ENCODE measurements at regions not wholly inside any gene's neighbourhood (a gene's known extent, or its start where the extent isn't known, plus 50 kb on each side); places are given as distances from the start of the nearest gene placed in this dataset.

GRCh38 chr12:92215358-92215757 lies 69.7 kb upstream of the BTG1 start:
- no peak for DNase-seq

DNA sequence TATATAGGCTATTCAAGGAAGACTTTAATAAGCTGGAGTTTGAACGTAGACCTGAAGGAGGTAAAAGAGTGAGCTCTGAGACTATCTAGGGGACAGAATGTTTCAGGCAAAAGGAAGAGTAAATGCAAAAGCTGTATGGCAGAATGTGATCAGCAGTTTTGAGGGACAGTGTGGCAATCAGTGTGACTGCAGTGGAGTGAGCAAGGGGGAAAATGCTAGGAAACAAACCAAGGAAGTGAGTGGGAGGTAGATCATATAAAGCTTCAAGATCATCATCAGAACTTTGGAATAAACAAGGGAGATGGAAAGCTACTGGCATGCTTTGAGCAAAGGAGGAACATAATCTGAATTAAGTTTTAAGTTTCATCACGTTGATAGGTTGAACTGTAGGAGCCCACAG lies 67.5 kb upstream of the BTG1 start:
- no peak for DNase-seq

- no peak for DNase-seq
Observed at GRCh38 chr12:92210071-92210470, 64.4 kb upstream of the BTG1 start.

DNA sequence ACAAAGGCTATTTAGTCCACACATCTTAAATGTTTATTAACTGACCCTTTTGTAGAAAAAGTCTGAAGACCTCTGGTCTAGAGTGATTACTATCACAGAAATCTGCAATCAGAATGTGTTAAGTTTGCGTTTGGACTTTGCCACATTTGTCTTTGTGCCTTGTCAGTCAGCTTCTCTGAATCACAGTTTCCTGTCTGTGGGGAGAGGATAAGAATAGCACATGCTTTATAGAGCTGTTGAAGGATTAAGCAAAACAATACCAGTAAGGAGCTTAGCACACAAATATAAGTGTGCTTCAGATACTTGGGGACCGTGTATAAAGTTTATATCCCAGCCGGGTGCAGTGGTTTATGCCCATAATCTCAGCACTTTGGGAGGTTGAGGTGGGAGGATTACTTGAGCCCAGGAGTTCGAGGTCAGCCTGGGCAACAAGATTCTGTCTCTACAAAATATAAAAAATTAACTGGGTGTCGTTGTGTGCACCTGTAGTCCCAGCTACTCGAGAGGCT lies 63.0 kb upstream of the BTG1 start:
- peak; percentile 62 for DNase-seq

DNA sequence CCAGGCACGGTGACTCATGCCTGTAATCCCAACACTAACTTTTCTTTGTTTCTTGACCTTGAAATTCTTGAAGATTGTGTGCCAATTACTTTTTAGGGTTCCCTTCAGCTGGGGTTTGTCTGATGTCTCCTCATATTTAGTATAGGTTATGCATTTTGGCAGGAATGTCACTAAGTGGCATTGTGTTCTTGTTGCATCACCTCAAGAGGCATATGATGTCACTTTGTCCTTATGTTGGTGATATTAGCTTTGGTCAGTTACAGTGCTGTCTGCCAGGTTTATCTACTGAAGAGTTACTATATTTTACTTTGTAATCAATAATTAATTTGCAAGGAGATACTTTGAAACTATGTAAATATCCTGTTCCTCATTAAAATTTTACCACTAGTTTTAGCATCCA lies 61.0 kb upstream of the BTG1 start:
- DNase-seq = no peak

- no peak for DNase-seq
Observed at GRCh38 chr12:92206011-92206410, 60.4 kb upstream of the BTG1 start.

DNA sequence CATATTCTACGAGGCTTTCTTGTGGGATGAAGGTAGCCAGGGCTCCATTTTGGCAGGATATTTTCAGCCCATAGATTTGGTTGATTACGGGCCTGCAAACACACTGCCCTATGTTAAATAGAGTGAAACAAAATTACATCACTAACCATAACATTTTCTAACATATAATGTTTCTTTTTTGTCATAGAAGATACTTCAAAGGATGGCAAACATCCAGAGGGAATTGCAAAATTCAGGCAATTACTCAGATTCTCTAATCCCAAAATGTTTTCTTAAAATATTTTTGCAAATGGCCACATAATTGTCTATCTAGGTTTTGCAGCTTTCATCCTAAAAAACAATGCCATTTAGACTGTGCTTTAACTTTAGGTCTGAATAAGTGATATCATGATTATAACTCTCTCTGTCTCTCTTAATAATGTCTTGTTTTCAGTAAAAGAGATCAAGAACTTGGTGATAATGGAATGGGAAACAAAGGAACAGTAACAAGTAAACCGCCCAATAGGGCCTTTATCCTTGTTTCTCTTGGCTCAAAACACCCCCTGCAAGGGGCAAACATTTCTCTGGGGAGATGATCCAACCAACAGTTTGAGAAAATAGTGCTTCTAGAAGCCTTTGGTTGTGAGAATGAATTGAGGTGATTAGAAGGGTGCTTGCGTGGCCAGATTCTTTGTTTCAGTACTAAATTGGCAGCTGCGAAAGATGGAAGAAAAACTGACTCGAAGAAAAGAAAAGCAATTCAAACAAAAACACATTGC lies 54.4 kb upstream of the BTG1 start:
- no peak for DNase-seq

- no peak for DNase-seq
Observed at GRCh38 chr12:92197815-92198214, 52.2 kb upstream of the BTG1 start.

GRCh38 chr12:92196368-92196767 lies 50.7 kb upstream of the BTG1 start:
- no peak for DNase-seq

Data from NCI-H510A treated with DMSO at 0.1 percent for 48 hours (cell line).